Medulla oblongata (tissue), 1 donor: ENCODE measurements at regions not wholly inside any gene's neighbourhood (a gene's known extent, or its start where the extent isn't known, plus 50 kb on each side); places are given as distances from the start of the nearest gene placed in this dataset.
"Not testable (repeated sequence)": the region's sequence is repeated elsewhere in the genome, so short reads cannot be mapped to it uniquely, and the experiment has no call there.

Experiments
- DNase-seq: peaks from one replicate; pipeline ENCODE4 v3.0.0-alpha.2; 2015; ENCODE audit errors: extremely low spot score

- DNase-seq = no peak
Measured at GRCh38 chr5:25399878-25400480, 755.2 kb upstream of the CDH10 start.

GRCh38 chr5:25393957-25394356 is 749.2 kb upstream of the CDH10 start:
- no peak for DNase-seq

GRCh38 chr5:25393256-25393655 is 748.5 kb upstream of the CDH10 start:
- no peak for DNase-seq

- DNase-seq = no peak
Measured at GRCh38 chr5:25387953-25388352, 743.2 kb upstream of the CDH10 start.

GRCh38 chr5:25362799-25363198 is 718.0 kb upstream of the CDH10 start:
- DNase-seq = no peak

- no peak for DNase-seq
Measured at GRCh38 chr5:25358919-25359318, 714.1 kb upstream of the CDH10 start.

- DNase-seq = no peak
Measured at GRCh38 chr5:25357605-25358004, 712.8 kb upstream of the CDH10 start.

- DNase-seq = no peak
Measured at GRCh38 chr5:25349746-25350145, 705.0 kb upstream of the CDH10 start.

GRCh38 chr5:25345240-25345771 is 700.5 kb upstream of the CDH10 start:
- DNase-seq = no peak

- DNase-seq = no peak
Measured at GRCh38 chr5:25339541-25339940, 694.8 kb upstream of the CDH10 start.

GRCh38 chr5:25334350-25334749 is 689.6 kb upstream of the CDH10 start:
- DNase-seq = no peak

- DNase-seq = no peak
Measured at GRCh38 chr5:25330721-25331120, 685.9 kb upstream of the CDH10 start.

- no peak for DNase-seq
Measured at GRCh38 chr5:25327172-25327571, 682.4 kb upstream of the CDH10 start.

- no peak for DNase-seq
Measured at GRCh38 chr5:25301836-25302235, 657.1 kb upstream of the CDH10 start.

GRCh38 chr5:25295067-25295466 is 650.3 kb upstream of the CDH10 start:
- no peak for DNase-seq

- DNase-seq = not testable (repeated sequence)
Measured at GRCh38 chr5:25289766-25290165, 645.0 kb upstream of the CDH10 start.

GRCh38 chr5:25286319-25286718 is 641.5 kb upstream of the CDH10 start:
- no peak for DNase-seq

GRCh38 chr5:25285136-25285535 is 640.4 kb upstream of the CDH10 start:
- DNase-seq = no peak

- not testable (repeated sequence) for DNase-seq
Measured at GRCh38 chr5:25263507-25263906, 618.7 kb upstream of the CDH10 start.

GRCh38 chr5:25262221-25262620 is 617.4 kb upstream of the CDH10 start:
- no peak for DNase-seq

- no peak for DNase-seq
Measured at GRCh38 chr5:25255128-25255527, 610.4 kb upstream of the CDH10 start.

- no peak for DNase-seq
Measured at GRCh38 chr5:25241981-25242380, 597.2 kb upstream of the CDH10 start.

GRCh38 chr5:25238720-25239119 is 593.9 kb upstream of the CDH10 start:
- DNase-seq = not testable (repeated sequence)
